IPS-20b (cell line): ENCODE measurements at regions not wholly inside any gene's neighbourhood (a gene's known extent, or its start where the extent isn't known, plus 50 kb on each side); places are given as distances from the start of the nearest gene placed in this dataset.

Experiments
- H3K27ac ChIP-seq: one replicate; pipeline ENCODE4 v1.5.1; 2013; ENCODE audit warnings: low read length
- H3K27me3 ChIP-seq: 2 replicates; pipeline ENCODE4 v1.6.1; 2013; ENCODE audit warnings: mild to moderate bottlenecking, low read length, inconsistent platforms; ENCODE audit not compliant: insufficient read depth
- H3K36me3 ChIP-seq: 2 replicates; pipeline ENCODE4 v1.6.1; 2013; ENCODE audit warnings: low read depth, mild to moderate bottlenecking, inconsistent platforms, low read length, moderate library complexity; ENCODE audit not compliant: insufficient read depth
- H3K4me1 ChIP-seq: 2 replicates; pipeline ENCODE4 v1.6.1; 2013; ENCODE audit warnings: mild to moderate bottlenecking, control low read depth, inconsistent platforms, low read length, moderate library complexity; ENCODE audit not compliant: insufficient read depth
- H3K4me3 ChIP-seq: 2 replicates; pipeline ENCODE4 v1.5.1; 2013; ENCODE audit warnings: mild to moderate bottlenecking, low read length, inconsistent platforms
- H3K9ac ChIP-seq: 2 replicates; pipeline ENCODE4 v1.6.1; 2013; ENCODE audit warnings: low read depth, mild to moderate bottlenecking, inconsistent platforms, low read length, moderate library complexity
- H3K9me3 ChIP-seq: 2 replicates; pipeline ENCODE4 v1.6.1; 2013; ENCODE audit warnings: mild to moderate bottlenecking, low read depth, low read length, inconsistent platforms; ENCODE audit not compliant: insufficient read depth

DNA sequence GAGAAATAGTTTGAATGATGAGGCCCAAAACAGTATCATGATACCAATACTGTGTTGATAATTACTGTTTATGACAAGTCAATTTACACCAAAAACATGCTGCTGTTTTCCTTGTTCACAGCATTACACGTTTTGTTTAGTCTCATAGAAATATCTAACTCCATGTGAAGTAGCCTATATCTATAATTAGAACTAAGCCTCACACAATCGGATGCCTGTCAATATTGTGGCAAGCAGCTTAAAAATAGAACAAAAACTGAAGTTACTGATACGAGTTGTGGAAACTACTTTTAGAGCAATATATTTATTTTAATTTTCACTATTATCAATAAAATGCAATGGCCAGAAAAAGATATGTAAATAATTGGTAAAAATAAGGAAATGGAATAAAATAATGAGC is 470.8 kb downstream of the ZEB2 start:
- Histone ChIP-seq H3K9ac (no peak overlapping the region), H3K9me3 (no peaks in the 10 kb centered on the region), H3K4me1 (no peaks in the 10 kb centered on the region), H3K27ac (no peak overlapping the region), H3K36me3 (no peaks in the 10 kb centered on the region), H3K27me3 (no peaks in the 10 kb centered on the region), H3K4me3 (no peak overlapping the region)

DNA sequence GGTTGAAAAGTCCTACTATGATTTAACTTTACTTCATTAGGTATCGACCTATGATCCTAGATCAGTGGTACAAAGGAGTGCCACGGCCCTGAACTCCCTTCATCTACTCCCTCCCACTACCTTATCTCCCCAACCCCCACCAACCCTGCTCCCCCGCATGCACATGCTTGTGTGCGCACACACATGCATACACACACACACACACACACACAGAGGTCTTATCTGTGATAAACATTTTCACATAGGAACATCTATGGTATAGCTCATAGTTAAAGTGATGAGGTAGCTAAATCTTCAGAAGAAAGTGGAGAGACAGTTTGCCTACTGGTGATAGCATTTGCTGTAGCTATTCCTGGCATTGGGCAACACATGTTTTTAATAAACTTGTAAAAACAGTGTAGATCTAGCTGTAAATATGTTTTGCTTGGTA is 471.3 kb downstream of the ZEB2 start:
- H3K27me3 ChIP-seq = no peaks in the 10 kb centered on the region
- no peaks in the 10 kb centered on the region for H3K9me3 ChIP-seq
- no peak overlapping the region for H3K27ac ChIP-seq
- H3K4me3 ChIP-seq = no peak overlapping the region
- H3K4me1 ChIP-seq = no peaks in the 10 kb centered on the region
- H3K36me3 ChIP-seq = no peaks in the 10 kb centered on the region
- H3K9ac ChIP-seq = no peak overlapping the region

DNA sequence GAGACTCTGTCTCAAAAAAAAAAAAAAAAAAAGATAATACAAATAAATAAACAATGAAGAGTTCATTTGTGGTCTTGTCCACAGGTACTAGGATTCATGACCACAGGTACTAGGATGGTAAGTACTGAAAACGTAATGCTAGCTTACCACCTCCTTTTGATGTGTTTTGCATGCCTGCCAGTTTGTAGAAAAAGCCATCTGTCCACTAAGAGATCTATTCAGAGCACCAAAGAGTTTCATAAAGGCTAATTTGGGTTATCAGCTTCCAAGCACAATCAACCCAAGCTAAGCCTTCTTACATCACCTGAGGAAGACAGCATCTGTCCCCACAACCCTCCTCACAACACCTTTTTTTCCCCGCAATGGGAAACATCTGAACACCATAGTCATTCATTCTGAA is 477.2 kb downstream of the ZEB2 start:
- no peaks in the 10 kb centered on the region for H3K9me3 ChIP-seq

DNA sequence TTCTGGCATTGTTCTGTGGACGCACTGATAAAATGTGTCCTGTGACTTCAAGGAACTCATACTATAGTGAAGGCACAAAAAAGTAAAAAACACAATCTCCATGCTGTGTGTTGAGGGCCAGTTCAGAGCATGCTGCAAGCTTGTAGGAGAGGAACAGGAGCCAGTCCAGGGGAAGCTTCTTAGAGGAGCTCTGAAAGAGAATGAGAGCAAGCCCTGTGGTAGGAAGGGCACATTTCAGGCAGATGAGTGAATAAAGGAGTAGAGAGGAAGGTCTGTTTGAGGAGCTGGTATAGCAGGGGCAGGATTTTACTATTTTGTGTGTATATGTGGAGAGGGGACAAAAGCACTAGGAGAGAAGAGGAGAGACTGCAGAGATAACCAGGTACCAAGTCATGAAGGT is 478.3 kb downstream of the ZEB2 start:
- Histone ChIP-seq H3K9ac (no peak overlapping the region), H3K9me3 (no peaks in the 10 kb centered on the region), H3K4me3 (no peak overlapping the region), H3K4me1 (no peaks in the 10 kb centered on the region; the same call in 1 of the 2 replicates), H3K27ac (no peak overlapping the region), H3K27me3 (no peaks in the 10 kb centered on the region), H3K36me3 (no peaks in the 10 kb centered on the region)

More for the DNA sequence above, 477.2 kb downstream of the ZEB2 start:
- Histone ChIP-seq H3K4me1 (no peaks in the 10 kb centered on the region; the same call in 1 of the 2 replicates), H3K27me3 (no peaks in the 10 kb centered on the region), H3K27ac (no peak overlapping the region), H3K36me3 (no peaks in the 10 kb centered on the region), H3K4me3 (no peak overlapping the region), H3K9ac (no peak overlapping the region)

DNA sequence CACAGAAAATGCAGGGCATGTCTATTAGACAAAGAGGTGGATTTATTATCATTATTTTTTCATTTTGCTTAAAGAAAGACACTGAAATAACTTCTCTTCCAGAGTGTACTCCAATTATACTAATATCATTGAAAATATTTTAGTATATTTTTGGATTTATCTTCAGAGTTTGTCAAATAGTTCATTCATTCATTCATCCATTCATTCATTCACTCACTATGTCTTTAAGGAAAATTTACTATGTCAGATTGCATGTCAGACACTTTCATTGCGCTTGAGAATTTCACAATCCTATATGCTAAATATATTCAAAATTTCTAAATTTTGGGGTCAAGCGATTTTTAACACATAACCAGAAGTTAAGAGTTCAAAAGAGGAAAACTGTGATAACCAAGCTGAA is 479.1 kb downstream of the ZEB2 start:
- Histone ChIP-seq H3K9me3 (no peaks in the 10 kb centered on the region), H3K27ac (no peak overlapping the region), H3K36me3 (no peaks in the 10 kb centered on the region), H3K27me3 (no peaks in the 10 kb centered on the region), H3K4me1 (no peaks in the 10 kb centered on the region; the same call in 1 of the 2 replicates), H3K4me3 (no peak overlapping the region), H3K9ac (no peak overlapping the region)

GRCh38 chr2:144032566-144032965 is 487.4 kb downstream of the ZEB2 start:
- no peak overlapping the region for H3K4me3 ChIP-seq

DNA sequence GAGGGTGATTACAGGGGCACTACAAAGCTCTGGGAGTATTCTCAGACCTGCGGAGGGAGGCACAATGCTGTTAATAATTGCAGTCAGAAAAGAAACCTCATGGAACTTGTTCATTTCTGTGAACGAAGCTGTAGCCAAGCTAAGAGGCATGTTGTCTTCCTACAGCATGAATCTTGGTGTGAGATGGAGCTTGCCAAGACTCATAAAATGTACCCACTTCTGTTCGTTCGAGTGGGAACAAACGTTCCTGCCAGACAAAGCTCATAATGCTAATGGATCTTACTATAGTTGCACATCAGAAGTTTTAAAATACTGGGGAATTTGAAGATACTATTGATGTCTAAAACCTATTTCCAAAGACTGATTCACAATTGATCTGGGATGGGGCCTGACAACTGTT is 489.1 kb downstream of the ZEB2 start:
- H3K9ac ChIP-seq = no peak overlapping the region
- no peak overlapping the region for H3K27ac ChIP-seq
- H3K27me3 ChIP-seq = no peaks in the 10 kb centered on the region
- peaks cover 4% of the 10 kb centered on the region; the same call in 1 of the 2 replicates for H3K4me1 ChIP-seq
- no peaks in the 10 kb centered on the region for H3K9me3 ChIP-seq
- H3K4me3 ChIP-seq = no peak overlapping the region
- H3K36me3 ChIP-seq = no peaks in the 10 kb centered on the region

More at GRCh38 chr2:144032566-144032965, 487.4 kb downstream of the ZEB2 start:
- no peaks in the 10 kb centered on the region for H3K36me3 ChIP-seq
- H3K27ac ChIP-seq = no peak overlapping the region
- H3K4me1 ChIP-seq = peaks cover 4% of the 10 kb centered on the region; the same call in 1 of the 2 replicates
- H3K27me3 ChIP-seq = no peaks in the 10 kb centered on the region
- no peak overlapping the region for H3K9ac ChIP-seq
- no peaks in the 10 kb centered on the region for H3K9me3 ChIP-seq

- peaks cover 4% of the 10 kb centered on the region; the same call in 1 of the 2 replicates for H3K4me1 ChIP-seq
- no peaks in the 10 kb centered on the region for H3K36me3 ChIP-seq
- no peak overlapping the region for H3K9ac ChIP-seq
- no peak overlapping the region for H3K27ac ChIP-seq
- no peaks in the 10 kb centered on the region for H3K9me3 ChIP-seq
- no peak overlapping the region for H3K4me3 ChIP-seq
- H3K27me3 ChIP-seq = no peaks in the 10 kb centered on the region
Measured at GRCh38 chr2:144027593-144027992, 492.3 kb downstream of the ZEB2 start.

DNA sequence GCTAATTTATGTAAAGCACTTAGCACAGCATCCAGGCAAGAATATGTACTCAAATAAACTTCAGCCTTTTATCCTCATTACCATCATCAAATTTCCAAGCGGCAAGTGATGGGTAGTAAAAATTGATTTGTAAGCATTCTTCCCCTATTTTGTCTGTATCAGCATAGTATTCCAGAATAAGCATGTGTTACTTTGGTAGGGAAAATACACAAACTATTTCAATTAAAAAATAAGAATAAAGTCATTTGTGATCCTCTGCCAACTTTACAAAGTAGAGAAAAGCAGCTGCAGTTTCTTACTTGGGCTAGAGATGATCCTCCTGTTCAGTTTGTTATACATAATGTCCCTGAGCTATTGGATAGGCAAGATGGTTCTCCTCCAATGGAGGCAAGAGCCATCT is 493.2 kb downstream of the ZEB2 start:
- Histone ChIP-seq H3K4me3 (no peak overlapping the region), H3K27ac (no peak overlapping the region), H3K27me3 (no peaks in the 10 kb centered on the region), H3K4me1 (peaks cover 4% of the 10 kb centered on the region; the same call in 1 of the 2 replicates), H3K9me3 (no peaks in the 10 kb centered on the region), H3K9ac (no peak overlapping the region), H3K36me3 (no peaks in the 10 kb centered on the region)

DNA sequence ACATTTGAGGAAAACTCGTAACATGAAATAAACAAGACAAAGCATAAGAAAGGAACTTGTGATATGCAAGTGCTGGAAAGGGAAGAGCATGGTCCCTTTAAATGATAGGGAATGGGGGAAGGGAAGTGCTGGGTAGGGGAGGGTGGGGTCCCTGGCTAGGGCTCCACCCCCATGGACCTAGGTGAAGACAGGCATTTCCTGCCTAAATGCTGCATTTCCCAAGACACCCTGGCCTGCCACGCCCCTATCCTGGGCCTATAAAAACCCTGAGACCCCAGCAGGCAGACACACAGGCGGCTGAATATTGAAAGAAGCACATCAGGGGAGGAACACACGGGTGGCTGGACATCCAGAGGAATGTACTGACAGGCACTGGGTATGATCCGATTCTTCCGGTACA is 499.9 kb downstream of the ZEB2 start:
- Histone ChIP-seq H3K27me3 (no peaks in the 10 kb centered on the region), H3K9me3 (no peaks in the 10 kb centered on the region), H3K4me3 (no peak overlapping the region), H3K9ac (no peak overlapping the region), H3K27ac (no peak overlapping the region), H3K36me3 (no peaks in the 10 kb centered on the region), H3K4me1 (peaks cover 9% of the 10 kb centered on the region)

GRCh38 chr2:144015655-144016245 is 504.2 kb downstream of the ZEB2 start:
- Histone ChIP-seq H3K27me3 (no peaks in the 10 kb centered on the region), H3K27ac (no peak overlapping the region), H3K36me3 (no peaks in the 10 kb centered on the region), H3K9me3 (no peaks in the 10 kb centered on the region), H3K9ac (no peak overlapping the region), H3K4me3 (no peak overlapping the region), H3K4me1 (peaks cover 9% of the 10 kb centered on the region)

- Histone ChIP-seq H3K9me3 (no peaks in the 10 kb centered on the region), H3K4me3 (no peak overlapping the region), H3K36me3 (no peaks in the 10 kb centered on the region), H3K27ac (no peak overlapping the region), H3K9ac (no peak overlapping the region), H3K4me1 (peaks cover 3% of the 10 kb centered on the region), H3K27me3 (no peaks in the 10 kb centered on the region)
Measured at GRCh38 chr2:144015036-144015435, 504.9 kb downstream of the ZEB2 start.
